Activated CD4-positive, CD25-positive, alpha-beta regulatory T cell (primary cell): ENCODE measurements at regions not wholly inside any gene's neighbourhood (a gene's known extent, or its start where the extent isn't known, plus 50 kb on each side); places are given as distances from the start of the nearest gene placed in this dataset.

Source experiments
- DNase-seq, 4 experiments: peaks; one replicate each; lab custom pipeline; 2025; lab: John Stamatoyannopoulos, UW

DNA sequence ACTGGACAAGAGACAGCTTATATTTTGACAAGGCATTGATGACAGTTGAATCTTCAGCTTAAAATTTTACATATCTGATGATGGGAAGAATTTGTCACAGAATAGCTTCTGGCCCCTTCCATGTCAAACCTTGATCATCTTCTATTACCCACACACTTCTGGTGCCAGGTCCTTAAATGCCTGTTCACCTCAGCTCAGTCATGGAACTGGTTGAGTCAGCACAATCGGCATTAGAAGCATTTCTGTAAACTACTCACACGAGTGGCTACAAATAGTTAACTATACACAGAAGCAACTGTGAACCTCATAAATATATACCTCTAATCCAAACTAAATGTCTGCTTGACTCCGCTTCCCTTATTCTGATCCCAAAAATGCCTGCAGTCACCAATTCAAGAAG is 161.2 kb downstream of the FOXO1 start:
- DNase-seq, result no peak
